CD4-positive, CD25-positive, alpha-beta regulatory T cell (primary cell): ENCODE measurements at regions not wholly inside any gene's neighbourhood (a gene's known extent, or its start where the extent isn't known, plus 50 kb on each side); places are given as distances from the start of the nearest gene placed in this dataset.

Experiments used
- ATAC-seq, 2 donors: fragments of 150-1000 bp; cut with Tn5 transposase; one replicate each; pipeline ENCODE4 v1.10.0; 2021; ENCODE audit warnings: low read depth in 2 of 2, moderate number of reproducible peaks in 2 of 2, moderate library complexity in 1 of 2
- DNase-seq, 3 donors: peaks; one replicate each; pipeline versions ENCODE4 v3.0.0 to v3.0.0-alpha.2; 2012 to 2022; ENCODE audit warnings: mixed read lengths in 1 of 3
- H3K27ac ChIP-seq: one replicate; pipeline ENCODE4 v1.7.0; 2013; ENCODE audit warnings: mild to moderate bottlenecking, low read length; ENCODE audit not compliant: insufficient read depth, poor library complexity, severe bottlenecking
- H3K27me3 ChIP-seq: one replicate; pipeline ENCODE4 v1.7.0; 2013; ENCODE audit warnings: low read length; ENCODE audit not compliant: control insufficient read depth, insufficient read depth
- H3K36me3 ChIP-seq: one replicate; pipeline ENCODE4 v1.7.0; 2013; ENCODE audit warnings: mild to moderate bottlenecking, low read length, moderate library complexity; ENCODE audit not compliant: control insufficient read depth, insufficient read depth
- H3K4me1 ChIP-seq: 2 replicates; pipeline ENCODE4 v1.7.0; 2013; ENCODE audit warnings: mild to moderate bottlenecking, low read length; ENCODE audit not compliant: insufficient read depth, control insufficient read depth, poor library complexity, severe bottlenecking
- H3K4me3 ChIP-seq: one replicate; pipeline ENCODE4 v1.7.0; 2013; ENCODE audit warnings: low read depth, mild to moderate bottlenecking, low read length, moderate library complexity
- H3K9me3 ChIP-seq, 2 experiments: 1 replicate in 1 of 2; 2 replicates in 1 of 2; pipeline ENCODE4 v1.7.0; 2013; ENCODE audit warnings: low read length in 2 of 2, mild to moderate bottlenecking in 1 of 2, moderate library complexity in 1 of 2; ENCODE audit not compliant: control insufficient read depth in 2 of 2
- H3K27ac Mint-ChIP-seq, 3 donors: one replicate each; pipeline ENCODE4 v1.8.0; 2020 to 2022; ENCODE audit warnings: mild to moderate bottlenecking in 3 of 3, mixed read lengths in 3 of 3, moderate library complexity in 2 of 3
- H3K27me3 Mint-ChIP-seq: one replicate; pipeline ENCODE4 v1.8.0; 2022; ENCODE audit warnings: mild to moderate bottlenecking, mixed read lengths
- H3K36me3 Mint-ChIP-seq: one replicate; pipeline ENCODE4 v1.8.0; 2020; ENCODE audit warnings: mixed read lengths
- H3K4me1 Mint-ChIP-seq, 4 donors: one replicate each; pipeline ENCODE4 v1.8.0; 2020 to 2022; ENCODE audit warnings: mixed read lengths in 4 of 4, mild to moderate bottlenecking in 1 of 4
- H3K4me3 Mint-ChIP-seq, 4 donors: one replicate each; pipeline ENCODE4 v1.8.0; 2020 to 2022; ENCODE audit warnings: mild to moderate bottlenecking in 4 of 4, mixed read lengths in 4 of 4, moderate library complexity in 3 of 4
- H3K9me3 Mint-ChIP-seq, 7 donors: one replicate each; pipeline ENCODE4 v1.8.0; 2020 to 2022; ENCODE audit warnings: mixed read lengths in 7 of 7, mild to moderate bottlenecking in 3 of 7, moderate library complexity in 2 of 7

DNA sequence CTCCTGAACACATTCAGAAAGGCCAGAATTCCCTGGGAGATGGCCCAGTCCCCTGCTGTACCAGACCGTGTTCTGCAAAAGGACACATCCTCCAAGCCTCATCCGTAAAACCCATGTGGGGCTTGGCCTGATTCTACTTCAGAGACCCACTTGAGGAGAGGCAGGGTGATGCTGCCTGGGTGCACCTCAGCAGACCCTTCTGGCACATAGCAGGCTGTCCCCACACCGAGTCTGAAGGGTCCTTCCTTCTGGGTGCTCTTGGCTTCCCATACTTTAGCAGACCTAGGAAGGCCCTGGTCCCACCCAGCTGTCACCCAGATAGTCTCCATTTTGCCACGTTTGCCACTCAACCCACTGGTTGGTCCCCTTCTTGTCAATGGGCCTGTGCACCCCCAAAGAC lies 270.1 kb upstream of the AGTR2 start:
- Histone ChIP-seq H3K4me3 (no peak overlapping the region), H3K27me3 (no peaks in the 10 kb centered on the region), H3K36me3 (no peaks in the 10 kb centered on the region), H3K9me3 (no peaks in the 10 kb centered on the region), H3K27ac (no peak overlapping the region), H3K4me1 (no peaks in the 10 kb centered on the region)
- Mint-ChIP-seq H3K27me3 (no peaks in the 10 kb centered on the region), H3K36me3 (no peaks in the 10 kb centered on the region), H3K27ac (no peak overlapping the region), H3K4me1 (peaks cover 0 to 5% (median 0%) of the 10 kb centered on the region in 4 donors), H3K9me3 (peaks cover 0 to 7% (median 1%) of the 10 kb centered on the region in 7 donors), H3K4me3 (peak overlapping the region in 1 of 4 donors; percentile 15)
- no peak for ATAC-seq
- no peak for DNase-seq

DNA sequence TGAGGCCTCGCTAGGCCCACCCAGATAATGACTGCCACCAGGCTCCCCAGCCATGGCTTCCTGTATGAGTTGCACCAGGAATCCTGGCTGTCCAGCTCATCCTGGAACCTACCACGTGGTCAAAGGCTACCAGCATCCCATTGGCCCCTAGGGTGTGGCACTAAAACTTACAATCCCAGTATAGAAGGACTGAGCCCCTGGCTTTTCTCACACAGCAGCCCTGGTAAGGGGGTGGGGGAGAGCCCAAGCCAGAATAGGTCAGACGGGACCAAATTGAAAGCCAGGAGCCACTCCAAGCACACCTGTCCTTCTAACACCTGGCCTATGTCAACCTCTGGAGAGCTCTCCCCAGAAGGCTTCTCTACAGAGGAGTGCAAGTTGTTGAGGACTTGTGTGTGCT lies 269.3 kb upstream of the AGTR2 start:
- Histone ChIP-seq H3K27me3 (no peaks in the 10 kb centered on the region), H3K36me3 (no peaks in the 10 kb centered on the region), H3K4me3 (no peak overlapping the region), H3K27ac (no peak overlapping the region), H3K9me3 (no peaks in the 10 kb centered on the region), H3K4me1 (no peaks in the 10 kb centered on the region)
- peaks cover 0 to 7% (median 3%) of the 10 kb centered on the region in 7 donors for H3K9me3 Mint-ChIP-seq
- no peaks in the 10 kb centered on the region for H3K36me3 Mint-ChIP-seq
- no peak overlapping the region for H3K27ac Mint-ChIP-seq
- H3K4me1 Mint-ChIP-seq = peaks cover 0 to 5% (median 0%) of the 10 kb centered on the region in 4 donors
- H3K27me3 Mint-ChIP-seq = no peaks in the 10 kb centered on the region
- no peak for ATAC-seq
- no peak for DNase-seq
- no peak overlapping the region for H3K4me3 Mint-ChIP-seq

DNA sequence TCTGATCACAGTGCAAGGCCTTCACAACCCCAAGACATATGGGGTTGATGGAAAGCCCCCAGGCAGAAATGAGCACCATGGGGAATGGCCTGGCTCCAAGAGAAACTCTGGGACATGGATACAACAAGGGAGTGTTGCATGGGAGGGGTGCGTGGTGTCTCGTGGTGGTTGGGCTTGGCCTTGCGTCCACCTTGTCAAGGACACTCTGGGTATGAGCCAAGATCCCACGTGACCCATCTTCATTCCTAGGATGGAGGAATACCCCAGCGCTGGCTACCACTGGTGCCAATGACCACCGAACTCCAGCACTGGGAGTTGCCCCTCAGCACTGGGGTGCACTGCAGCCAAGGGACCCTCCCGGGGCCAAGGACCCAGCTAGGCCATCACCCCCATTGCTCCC lies 267.5 kb upstream of the AGTR2 start:
- Mint-ChIP-seq H3K4me1 (peaks cover 0 to 5% (median 0%) of the 10 kb centered on the region in 4 donors), H3K27me3 (no peaks in the 10 kb centered on the region), H3K36me3 (no peaks in the 10 kb centered on the region), H3K9me3 (peaks cover 0 to 6% (median 0%) of the 10 kb centered on the region in 7 donors), H3K4me3 (no peak overlapping the region), H3K27ac (no peak overlapping the region)
- no peak for ATAC-seq
- Histone ChIP-seq H3K9me3 (no peaks in the 10 kb centered on the region), H3K36me3 (no peaks in the 10 kb centered on the region), H3K4me1 (no peaks in the 10 kb centered on the region), H3K4me3 (no peak overlapping the region), H3K27me3 (no peaks in the 10 kb centered on the region), H3K27ac (no peak overlapping the region)
- DNase-seq = no peak

DNA sequence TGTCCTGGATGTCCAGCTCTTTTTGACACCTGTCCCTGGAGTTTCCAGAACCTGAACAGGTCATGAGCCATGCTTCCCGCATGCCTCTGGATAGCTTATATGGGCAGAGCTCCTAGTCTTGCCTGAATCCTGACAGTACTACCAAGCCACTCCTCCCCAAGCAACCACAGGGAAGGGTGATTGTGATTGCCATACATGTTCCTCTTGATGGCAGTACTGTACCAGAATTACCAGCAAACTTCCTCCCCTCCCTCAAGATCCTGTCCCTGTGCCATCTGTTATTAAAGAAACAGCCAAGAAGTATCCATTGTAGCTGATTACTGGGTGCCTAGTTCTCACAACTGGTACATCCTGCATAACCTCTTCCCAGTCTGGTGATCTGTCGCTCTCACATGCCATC lies 264.3 kb upstream of the AGTR2 start:
- Mint-ChIP-seq H3K27me3 (no peaks in the 10 kb centered on the region), H3K4me1 (no peaks in the 10 kb centered on the region), H3K36me3 (no peaks in the 10 kb centered on the region), H3K9me3 (peaks cover 0 to 5% (median 0%) of the 10 kb centered on the region in 7 donors), H3K27ac (no peak overlapping the region), H3K4me3 (no peak overlapping the region)
- H3K4me3 ChIP-seq = no peak overlapping the region
- no peak for ATAC-seq
- no peak overlapping the region for H3K27ac ChIP-seq
- no peaks in the 10 kb centered on the region for H3K36me3 ChIP-seq
- H3K9me3 ChIP-seq = no peaks in the 10 kb centered on the region
- no peaks in the 10 kb centered on the region for H3K4me1 ChIP-seq
- no peak for DNase-seq
- H3K27me3 ChIP-seq = no peaks in the 10 kb centered on the region

DNA sequence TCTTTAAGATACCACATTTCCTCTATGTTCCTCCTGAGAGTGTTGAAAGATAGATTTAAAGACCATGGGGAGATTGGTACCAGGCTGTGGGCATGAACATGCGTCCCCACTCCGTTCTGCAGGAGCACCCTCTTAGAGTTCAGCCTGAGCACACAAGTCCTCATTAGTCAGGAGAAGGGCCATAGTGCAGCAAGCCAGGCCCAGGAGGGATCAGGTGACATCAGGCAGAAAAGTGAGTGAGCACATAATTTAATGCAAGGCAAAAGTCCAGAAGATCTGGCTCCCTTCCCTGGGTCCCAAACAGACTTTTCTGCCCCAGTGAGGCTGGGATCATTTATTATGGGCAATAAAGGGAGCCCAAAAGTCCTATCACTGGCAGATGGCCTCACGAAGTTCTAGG lies 263.7 kb upstream of the AGTR2 start:
- Mint-ChIP-seq H3K27me3 (no peaks in the 10 kb centered on the region), H3K4me3 (no peak overlapping the region), H3K4me1 (no peaks in the 10 kb centered on the region), H3K9me3 (peaks cover 0 to 5% (median 0%) of the 10 kb centered on the region in 7 donors), H3K27ac (no peak overlapping the region), H3K36me3 (no peaks in the 10 kb centered on the region)
- H3K27me3 ChIP-seq = no peaks in the 10 kb centered on the region
- ATAC-seq = no peak
- DNase-seq = no peak
- H3K27ac ChIP-seq = no peak overlapping the region
- no peaks in the 10 kb centered on the region for H3K4me1 ChIP-seq
- H3K4me3 ChIP-seq = no peak overlapping the region
- no peaks in the 10 kb centered on the region for H3K36me3 ChIP-seq
- H3K9me3 ChIP-seq = no peaks in the 10 kb centered on the region

DNA sequence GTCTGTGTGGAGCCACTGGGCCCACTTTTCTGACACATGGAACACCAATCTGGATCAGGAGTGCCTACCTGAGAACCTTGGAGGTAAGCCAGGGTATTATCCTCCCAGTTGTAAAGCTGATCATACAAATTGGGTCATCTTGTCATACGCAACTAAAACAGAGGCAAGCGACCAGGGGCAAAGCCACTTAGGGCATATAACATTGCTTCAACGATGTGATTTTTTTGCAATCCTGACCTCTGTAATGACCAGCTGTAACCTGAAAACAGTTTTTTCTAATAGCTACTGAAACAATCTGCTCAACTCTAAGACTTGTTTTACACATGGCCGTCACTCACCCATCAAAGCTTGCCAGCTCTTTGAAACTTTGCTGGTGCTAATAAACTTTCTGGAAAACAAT lies 261.5 kb upstream of the AGTR2 start:
- no peaks in the 10 kb centered on the region for H3K4me1 Mint-ChIP-seq
- no peak overlapping the region for H3K4me3 Mint-ChIP-seq
- Histone ChIP-seq H3K9me3 (no peaks in the 10 kb centered on the region), H3K27me3 (no peaks in the 10 kb centered on the region), H3K27ac (no peak overlapping the region), H3K4me3 (no peak overlapping the region), H3K36me3 (no peaks in the 10 kb centered on the region), H3K4me1 (no peaks in the 10 kb centered on the region)
- H3K36me3 Mint-ChIP-seq = no peaks in the 10 kb centered on the region
- H3K27ac Mint-ChIP-seq = no peak overlapping the region
- peaks cover 0 to 7% (median 0%) of the 10 kb centered on the region in 7 donors for H3K9me3 Mint-ChIP-seq
- ATAC-seq (no peak), DNase-seq (no peak)
- H3K27me3 Mint-ChIP-seq = no peaks in the 10 kb centered on the region

DNA sequence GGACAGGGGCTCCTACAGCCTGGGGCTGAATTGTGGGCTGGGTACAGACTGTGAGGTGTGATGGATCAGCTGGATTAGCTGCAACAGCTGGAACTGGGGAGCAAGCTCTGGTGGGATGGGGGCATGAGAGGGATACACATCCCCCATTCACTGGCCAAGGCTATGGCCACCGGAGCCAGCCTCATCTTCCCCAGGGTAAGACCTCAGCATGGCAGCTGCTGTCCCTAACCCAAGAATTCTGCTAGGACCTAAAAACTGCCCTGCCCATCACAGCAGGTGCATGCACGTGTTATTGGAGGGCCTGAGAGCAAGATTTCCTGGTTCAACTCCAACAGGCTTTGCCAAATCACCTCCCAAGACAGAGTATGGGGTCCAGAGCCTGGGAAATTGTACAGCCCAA lies 258.6 kb upstream of the AGTR2 start:
- Mint-ChIP-seq H3K27ac (no peak overlapping the region), H3K9me3 (peaks cover 0 to 2% (median 0%) of the 10 kb centered on the region in 7 donors), H3K4me1 (no peaks in the 10 kb centered on the region), H3K4me3 (peak overlapping the region in 1 of 4 donors; percentile 51), H3K36me3 (no peaks in the 10 kb centered on the region), H3K27me3 (no peaks in the 10 kb centered on the region)
- H3K9me3 ChIP-seq = no peaks in the 10 kb centered on the region
- DNase-seq (no peak), ATAC-seq (no peak)
- H3K4me1 ChIP-seq = no peaks in the 10 kb centered on the region
- no peak overlapping the region for H3K4me3 ChIP-seq
- no peaks in the 10 kb centered on the region for H3K27me3 ChIP-seq
- H3K27ac ChIP-seq = no peak overlapping the region
- no peaks in the 10 kb centered on the region for H3K36me3 ChIP-seq

DNA sequence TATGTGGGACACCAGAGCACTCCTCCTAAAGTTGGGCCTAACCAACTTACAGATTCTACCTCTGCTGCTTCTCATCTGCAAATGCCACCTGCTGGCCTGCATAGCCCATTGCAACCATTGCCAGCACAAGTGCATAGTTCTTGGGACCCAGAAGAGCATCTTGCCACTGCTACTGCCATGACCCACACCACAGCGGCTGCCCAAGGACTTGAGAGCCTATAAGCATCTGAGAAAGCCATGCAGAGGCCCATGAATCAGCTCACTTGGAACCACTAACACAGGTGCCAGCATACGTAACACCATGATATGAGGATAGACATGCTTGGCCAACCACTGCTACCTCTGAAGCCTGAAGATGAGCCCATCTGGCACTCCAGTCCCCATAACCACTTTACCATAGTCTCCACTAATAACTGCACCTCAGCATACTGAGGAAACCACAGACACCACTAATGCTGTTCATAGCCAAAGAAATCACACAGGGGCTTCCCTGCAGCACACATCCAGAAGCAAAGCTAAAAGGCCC lies 258.1 kb upstream of the AGTR2 start:
- Histone ChIP-seq H3K9me3 (no peaks in the 10 kb centered on the region), H3K36me3 (no peaks in the 10 kb centered on the region), H3K27ac (no peak overlapping the region), H3K27me3 (no peaks in the 10 kb centered on the region), H3K4me3 (no peak overlapping the region), H3K4me1 (no peaks in the 10 kb centered on the region)
- H3K27me3 Mint-ChIP-seq = no peaks in the 10 kb centered on the region
- no peak for DNase-seq
- peaks cover 0 to 2% (median 0%) of the 10 kb centered on the region in 7 donors for H3K9me3 Mint-ChIP-seq
- no peaks in the 10 kb centered on the region for H3K4me1 Mint-ChIP-seq
- H3K36me3 Mint-ChIP-seq = no peaks in the 10 kb centered on the region
- H3K27ac Mint-ChIP-seq = no peak overlapping the region
- no peak for ATAC-seq
- no peak overlapping the region for H3K4me3 Mint-ChIP-seq
